Activated gamma-delta T cell (primary cell): ENCODE measurements at regions not wholly inside any gene's neighbourhood (a gene's known extent, or its start where the extent isn't known, plus 50 kb on each side); places are given as distances from the start of the nearest gene placed in this dataset.

ENCODE experiments used
- DNase-seq: peaks from one replicate; lab custom pipeline; 2025; lab: John Stamatoyannopoulos, UW

DNA sequence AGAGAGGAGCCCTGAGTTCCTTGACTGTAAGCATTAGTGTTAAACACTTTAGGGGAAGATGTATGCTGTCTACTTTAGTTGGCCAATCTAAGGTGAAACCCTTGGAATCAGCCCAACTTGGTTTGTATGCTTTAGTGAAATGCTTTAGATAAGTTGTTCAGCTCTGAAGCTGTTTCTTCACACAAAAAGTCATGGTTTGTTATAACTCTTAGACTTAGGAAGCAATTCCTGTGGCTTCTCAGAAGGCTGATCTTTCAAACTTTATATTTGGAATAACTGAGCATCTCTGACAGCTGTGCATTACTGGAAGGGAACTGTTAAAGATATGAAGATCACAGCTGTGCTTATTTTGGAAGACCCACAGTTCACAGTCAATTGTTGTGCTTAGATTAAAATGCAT lies 714.1 kb downstream of the FAT4 start:
- DNase-seq: no peak

DNA sequence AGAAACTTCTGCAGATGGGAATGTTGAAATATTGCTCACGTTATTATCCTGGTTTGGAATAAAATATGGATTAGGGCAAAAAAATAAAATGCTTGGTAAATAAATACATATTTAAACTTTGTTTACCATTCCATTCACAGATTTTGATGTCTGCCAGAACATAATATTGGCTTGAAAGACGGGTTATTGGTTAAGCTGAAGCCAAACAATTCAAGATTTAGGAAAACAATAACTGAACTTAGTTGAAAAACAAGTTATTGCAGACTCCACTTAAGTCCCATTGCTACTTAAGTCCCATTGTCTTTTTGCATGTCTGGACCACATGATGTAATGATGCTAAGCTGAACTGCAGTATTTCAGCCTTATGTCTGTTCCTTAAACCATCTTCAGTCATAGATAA lies 722.5 kb downstream of the FAT4 start:
- no peak for DNase-seq

DNA sequence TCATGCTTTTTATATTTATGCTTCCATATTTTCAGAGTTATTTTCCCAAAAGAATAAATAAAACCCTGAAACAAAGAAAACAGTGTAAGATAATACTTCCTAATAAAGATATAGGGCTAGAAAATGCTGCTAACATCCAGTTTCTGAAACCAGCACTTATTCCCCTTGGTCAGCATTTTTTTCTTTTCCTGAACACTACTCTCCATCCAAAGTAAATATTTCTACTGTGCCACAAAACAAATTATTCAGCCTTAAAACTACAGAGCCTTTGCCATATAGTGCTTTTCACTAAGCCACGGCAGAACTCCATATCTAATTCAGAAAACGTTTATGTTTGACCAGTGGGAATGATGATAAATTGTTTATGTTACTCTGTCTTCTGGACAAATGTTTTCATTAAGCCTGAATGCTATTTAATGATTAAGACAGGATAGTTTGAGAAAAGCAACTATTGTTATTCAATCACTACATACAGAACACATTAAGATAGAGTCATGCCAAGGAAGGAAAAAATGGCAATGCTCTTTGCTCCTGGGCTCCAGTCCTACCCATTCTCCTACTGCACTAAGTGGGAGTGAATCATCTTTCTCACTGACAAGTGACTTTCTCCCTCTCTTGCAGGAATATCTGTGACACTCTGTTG lies 723.9 kb downstream of the FAT4 start:
- no peak for DNase-seq

DNA sequence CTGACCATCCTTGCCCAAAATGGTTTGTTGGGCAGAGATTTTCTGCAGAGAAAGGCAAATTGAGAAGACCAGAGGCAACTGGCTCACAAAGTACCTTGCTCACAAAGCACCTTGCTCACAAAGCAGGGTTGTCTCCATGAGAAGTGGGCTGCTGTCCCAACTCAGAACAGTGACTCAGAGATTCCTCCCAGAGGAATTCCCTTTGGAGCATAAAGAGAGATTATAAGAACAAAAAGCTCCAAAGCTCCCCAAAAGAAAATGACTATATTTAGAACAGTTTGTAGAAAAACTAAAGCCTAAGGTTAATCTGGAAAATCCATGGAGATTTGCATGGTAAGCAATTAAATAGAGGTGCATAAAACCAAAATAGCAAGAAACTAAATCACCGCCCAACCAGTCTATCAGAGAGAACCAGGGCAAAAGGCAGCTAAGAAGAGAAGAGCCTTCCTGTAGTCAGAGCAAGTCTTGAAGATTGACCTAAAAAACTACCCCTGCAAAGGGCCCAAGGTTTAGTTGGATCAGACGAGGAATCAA lies 731.4 kb downstream of the FAT4 start:
- DNase-seq: no peak

DNA sequence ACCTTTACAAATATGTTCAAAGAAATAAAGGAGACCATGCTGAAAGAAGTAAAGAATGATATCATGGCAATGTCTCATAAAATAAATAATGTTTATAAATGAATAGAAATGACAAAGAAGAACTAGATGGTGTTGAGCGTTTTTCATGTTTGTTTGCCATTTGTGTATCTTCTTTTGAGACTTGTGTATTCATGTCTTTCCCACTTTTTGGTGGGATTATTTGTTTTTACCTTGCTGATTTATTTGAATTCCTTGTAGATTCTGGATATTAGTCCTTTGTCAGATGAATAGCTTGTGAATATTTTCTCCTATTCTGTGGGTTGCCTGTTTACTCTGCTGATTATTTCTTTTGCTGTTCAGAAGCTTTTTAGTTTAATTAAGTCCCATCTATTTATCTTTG lies 732.4 kb downstream of the FAT4 start:
- no peak for DNase-seq

DNA sequence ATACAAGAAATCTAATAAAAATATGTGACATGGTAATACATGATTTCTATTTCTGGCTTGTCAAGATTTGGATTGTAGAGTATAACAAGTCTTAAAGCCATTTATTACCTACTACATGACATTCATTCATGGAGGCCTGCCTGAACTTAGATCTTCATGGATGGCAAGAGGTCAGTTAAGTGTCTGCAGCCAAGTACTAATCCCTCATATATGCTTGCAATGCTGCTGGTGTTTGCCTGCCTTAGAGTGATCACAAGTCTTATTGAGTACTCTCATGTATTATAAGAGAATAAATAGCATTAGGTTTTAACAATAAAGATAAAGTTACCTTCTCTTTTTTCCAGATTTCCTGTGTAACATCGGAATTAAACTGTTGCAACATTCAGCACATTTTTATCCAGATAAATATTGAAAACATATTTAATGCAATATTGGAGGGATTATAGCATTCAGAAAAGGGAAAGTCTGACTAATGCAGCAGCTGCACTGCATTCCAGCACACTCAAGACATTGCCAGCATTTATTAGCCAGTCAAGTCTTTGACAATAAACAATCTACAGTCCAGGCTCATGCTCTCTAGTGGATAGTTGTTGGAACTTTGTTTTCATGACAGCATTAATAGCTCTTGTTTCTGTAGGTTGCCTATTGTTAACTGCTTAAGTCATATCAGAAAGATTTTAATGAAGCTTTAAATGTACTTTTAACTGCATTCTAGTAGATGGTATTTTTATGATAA lies 737.1 kb downstream of the FAT4 start:
- DNase-seq: no peak

DNA sequence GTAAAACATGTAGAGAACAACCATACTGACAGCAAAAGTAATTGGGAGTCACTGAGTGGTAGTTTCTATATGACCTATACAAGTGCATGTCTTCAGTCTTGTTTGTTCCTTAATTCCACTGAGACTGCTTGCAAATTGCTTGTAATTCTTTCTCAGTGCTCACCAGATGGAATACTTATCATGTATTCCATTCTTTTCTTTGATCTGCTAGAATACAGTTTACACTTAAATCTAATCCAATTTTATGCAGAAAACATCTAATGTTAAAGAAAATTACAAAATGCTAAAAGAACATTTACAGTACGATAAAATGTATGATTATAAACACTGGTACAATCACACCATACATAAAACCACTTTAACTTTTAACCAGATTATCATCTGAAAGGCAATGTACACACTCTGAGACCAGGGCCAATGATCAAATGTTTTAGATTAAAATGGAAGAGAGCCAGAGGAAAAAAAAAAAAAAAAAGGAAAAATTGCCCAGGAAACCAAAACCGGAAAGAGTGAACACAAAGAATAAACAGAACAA lies 741.4 kb downstream of the FAT4 start:
- DNase-seq: no peak

DNA sequence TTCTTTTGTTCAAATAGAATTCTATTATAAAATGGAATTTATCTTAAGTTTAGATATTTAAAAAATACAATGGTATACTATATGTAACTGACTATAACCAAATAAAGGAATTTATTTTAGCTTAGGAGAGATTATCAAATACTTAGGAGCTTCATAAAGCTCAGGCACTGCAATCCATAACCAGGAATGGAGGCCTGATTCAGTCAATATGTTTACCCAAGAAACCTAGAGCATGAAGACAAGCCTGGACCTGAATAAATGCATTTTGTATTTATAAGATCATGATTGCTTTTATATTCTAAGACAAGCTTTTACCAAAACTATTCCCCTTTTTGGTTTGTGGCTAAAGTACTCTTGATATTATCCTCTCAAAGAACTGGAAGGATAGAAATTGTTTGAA lies 742.6 kb downstream of the FAT4 start:
- no peak for DNase-seq

DNA sequence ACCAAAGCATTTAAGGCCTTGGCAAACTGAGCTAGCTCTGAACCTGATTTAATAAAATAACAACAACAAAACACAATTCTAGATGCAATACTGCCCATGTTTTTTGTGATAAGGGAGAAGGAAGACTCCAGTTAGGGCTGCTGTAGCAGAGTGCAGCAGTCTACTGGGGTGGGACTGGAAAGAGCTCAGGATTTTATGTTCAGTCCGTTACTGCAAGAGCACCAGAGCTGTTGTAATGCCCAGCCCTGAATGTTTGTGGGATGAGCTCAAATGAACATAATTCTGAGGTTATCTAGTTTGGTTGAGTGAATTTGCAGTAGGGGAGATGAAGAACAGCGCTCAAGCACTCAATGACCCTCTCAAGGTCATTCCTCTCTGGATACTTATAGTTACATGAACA lies 743.8 kb downstream of the FAT4 start:
- no peak for DNase-seq

DNA sequence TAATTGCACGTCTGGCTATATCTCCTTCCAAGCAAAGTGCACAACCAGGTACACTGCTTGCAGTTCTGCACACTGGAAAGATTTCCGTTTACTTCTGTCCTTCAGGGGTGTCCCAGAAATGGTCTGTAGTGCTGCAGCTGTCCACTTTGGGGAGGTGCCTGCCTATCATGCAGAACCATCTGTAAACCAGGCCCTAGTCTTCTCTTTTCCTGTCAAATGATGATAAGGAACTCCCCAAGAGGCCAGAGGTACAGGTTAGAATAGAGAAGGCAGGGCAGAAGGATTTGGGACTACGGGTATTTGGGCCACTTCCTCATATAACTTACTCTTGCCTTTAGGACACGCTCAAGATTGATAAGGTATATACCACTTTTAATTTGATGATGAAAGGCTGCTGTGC lies 746.9 kb downstream of the FAT4 start:
- DNase-seq: no peak

DNA sequence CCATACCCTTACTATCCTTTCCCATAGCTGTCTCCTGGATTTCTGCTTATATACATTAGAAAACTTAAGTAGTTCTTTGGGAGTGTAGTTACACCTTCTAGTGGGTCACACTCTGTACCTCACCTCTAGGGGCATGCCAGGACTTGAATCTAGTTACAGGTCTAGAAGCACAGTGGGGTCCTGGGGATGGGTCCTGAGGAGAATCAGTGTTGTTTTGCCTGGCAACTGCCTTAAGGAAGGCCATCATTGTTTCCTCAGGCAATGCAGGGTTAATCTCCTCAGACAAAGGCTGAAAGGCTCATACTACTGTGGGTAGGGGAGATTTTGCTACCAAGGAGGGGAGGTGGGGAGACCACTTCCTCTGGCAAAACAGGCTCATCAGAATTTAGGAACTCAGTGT lies 750.3 kb downstream of the FAT4 start:
- no peak for DNase-seq

DNA sequence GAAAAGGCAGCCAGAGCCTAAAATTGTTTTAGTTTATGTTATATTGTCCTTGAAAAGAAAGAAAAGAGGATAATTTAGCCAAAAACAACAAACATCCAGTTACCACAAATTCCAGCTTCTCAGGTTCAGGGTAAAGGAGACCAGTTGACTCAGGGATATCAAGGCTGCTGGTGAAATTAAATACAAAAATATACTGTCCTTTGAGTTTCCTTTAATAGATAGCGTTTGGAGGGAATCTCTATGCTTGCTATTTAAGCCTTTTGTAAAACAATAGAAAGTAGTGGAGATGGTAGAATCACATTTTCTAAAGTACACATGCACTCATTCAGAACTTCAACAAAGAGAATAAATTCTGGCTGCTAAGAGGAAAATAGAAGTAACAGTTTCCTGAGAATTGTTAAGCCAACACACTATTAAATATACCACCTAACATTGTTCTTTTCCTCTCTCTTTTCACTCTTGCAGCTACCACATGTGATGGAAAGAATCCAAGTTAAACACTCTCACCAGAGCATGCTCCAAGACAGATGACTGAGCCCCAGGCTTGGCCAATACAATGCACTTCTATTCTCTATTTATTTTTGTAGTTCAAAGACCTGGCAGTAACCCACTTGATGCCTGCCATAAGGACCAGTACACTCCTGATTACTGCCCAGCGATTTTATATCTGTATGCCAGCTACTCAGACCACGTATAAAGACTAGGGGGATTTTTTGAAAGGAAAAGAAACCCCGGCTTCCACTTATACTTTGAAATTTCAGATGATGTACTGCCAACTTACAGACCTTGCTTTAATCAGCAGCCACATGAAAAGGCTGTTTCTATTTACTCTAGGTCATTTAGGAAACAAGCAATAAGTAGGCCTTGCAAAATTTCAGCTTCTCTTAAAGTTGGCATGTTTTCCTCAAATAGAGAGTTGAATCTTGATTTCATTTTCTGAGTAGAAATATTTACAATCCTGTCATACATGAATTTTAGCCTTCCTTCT lies 756.9 kb downstream of the FAT4 start:
- DNase-seq: no peak

DNA sequence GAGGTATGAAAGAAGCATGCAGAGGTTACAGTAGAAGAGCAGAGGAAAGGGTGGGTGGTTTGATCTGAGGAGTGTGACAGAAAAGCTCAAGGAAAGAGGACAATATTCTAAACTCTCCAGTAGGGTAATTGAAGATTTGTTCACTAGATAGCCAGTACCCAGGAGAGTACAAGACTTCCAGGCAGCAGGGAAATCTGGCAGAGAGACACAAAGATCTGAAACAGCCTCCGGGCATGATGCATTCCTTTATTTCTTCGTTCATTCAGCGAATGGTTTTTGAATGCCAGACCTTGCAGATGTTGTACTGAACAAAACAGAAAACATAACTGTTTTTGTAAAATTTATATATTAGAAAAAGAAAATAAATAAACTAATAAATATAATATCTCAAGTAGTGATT lies 766.6 kb downstream of the FAT4 start:
- DNase-seq: no peak

DNA sequence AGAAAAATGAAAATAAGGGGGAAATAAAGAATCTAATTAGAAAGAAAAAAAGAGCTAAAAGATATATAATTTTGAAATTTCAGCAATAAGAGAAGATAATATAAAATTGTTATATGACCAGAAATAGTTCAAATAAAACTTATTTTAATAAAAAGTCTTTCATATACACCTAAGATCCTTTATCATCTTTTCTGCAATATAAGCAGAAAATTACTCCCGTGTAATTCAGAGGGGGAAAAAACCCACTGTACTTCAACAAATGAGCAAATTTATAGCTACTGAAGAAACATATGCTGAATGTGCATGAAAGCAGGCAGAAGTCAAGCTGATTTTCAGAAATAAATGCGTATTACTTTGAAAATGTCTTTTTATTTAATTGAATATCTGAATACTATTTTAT lies 771.3 kb downstream of the FAT4 start:
- no peak for DNase-seq

DNA sequence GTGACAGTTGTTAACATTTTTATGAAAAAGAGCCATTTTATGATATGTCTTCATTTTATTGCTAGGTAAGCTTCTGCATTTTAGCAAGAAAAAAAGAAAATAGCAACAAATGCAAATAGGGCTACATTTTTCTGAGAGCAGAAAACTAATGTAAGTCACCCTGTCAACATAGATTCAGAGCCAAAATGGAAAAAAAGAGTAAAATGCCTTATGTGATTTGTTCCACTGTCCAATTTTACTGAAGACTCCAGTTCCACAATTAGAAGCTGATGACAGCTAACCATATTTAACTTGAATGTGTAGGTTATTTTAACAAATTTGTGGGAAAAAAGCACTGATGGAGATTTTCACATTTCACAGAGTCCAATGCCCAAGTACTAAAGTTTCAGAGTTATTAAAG lies 772.3 kb downstream of the FAT4 start:
- no peak for DNase-seq

DNA sequence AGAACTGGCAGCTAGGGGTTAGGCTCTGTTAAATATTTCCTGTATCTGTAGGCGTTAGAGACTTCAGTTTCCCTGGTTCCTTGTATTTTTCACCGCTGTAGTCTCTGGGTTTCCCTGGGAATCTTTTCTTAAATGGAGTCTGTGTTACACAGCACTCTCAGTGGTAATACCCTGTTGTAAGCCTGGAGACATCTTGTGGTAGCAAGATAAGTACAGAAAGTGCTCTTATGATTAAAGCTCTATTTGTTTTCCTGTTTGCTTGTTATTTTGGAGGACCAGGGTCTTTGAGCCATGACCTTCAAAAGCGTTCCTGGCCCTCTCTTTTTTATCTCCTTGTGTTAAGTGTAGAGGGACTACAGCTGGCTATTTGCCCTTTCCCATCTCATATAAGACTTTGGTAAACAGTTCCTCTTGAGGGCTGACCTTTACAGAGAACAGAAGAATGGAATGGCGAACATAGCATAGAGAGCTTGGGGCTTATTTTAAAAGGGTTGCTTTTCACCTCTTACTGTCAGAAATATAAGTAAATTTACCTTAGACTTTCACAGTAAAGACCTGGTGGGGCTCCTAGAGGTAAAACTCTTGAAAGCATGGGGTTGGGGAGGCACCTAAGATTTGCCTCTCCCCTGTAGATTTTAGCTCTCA lies 782.5 kb downstream of the FAT4 start:
- no peak for DNase-seq

DNA sequence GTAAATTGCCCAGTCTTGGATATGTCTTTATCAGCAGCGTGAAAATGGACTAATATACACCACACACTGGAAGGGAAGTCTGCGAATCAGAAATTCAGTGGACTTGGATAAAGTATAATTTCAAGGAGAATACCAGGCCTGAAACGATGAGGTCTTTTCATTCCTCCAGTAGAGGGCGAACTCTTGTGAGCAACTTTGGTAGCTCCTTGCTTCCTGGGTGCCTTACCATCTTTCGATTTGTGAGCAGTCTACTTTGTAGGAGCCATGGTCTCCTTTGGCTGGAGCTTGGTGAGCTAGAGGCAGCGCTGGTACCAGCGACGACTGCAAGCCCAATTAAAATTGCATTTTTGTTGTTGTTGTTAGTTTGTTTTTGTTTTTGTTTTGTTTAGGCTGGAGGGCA lies 791.9 kb downstream of the FAT4 start:
- no peak for DNase-seq

DNA sequence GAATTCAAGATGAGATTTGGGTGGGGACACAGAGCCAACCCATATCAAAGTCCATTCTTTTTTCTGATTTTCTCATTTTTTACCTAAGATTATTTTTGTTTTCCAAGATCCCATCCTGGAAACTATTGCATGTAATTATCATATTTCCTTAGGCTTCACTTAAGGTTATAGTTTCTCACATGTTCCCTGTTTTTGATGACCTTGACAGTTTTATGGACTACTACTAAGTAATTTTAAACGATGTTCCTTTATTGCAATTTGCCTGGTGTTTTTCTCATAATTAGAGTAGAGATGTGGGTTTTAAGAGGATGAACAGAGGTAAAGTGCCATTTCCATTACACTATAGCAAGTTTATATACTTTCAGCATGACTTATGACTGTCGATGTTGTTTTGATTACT lies 795.1 kb downstream of the FAT4 start:
- no peak for DNase-seq

DNA sequence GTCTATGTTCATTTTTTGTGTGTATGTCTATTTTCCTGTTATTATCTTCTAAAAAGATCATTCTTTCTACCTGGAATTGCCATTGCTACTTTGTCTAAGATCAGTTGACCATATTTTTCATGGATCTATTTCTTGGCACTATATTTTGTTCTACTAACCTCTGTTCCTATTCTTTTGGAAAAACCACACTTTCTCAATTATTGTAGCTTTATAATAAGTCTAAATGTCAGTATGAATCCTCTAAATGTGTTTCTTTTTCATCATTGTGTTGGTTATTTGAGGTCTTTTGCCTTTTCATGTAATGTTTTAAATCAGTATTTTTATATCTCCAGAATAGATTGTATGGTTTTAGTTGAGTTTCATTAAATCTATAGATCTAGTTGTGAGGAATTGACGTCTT lies 798.3 kb downstream of the FAT4 start:
- no peak for DNase-seq

DNA sequence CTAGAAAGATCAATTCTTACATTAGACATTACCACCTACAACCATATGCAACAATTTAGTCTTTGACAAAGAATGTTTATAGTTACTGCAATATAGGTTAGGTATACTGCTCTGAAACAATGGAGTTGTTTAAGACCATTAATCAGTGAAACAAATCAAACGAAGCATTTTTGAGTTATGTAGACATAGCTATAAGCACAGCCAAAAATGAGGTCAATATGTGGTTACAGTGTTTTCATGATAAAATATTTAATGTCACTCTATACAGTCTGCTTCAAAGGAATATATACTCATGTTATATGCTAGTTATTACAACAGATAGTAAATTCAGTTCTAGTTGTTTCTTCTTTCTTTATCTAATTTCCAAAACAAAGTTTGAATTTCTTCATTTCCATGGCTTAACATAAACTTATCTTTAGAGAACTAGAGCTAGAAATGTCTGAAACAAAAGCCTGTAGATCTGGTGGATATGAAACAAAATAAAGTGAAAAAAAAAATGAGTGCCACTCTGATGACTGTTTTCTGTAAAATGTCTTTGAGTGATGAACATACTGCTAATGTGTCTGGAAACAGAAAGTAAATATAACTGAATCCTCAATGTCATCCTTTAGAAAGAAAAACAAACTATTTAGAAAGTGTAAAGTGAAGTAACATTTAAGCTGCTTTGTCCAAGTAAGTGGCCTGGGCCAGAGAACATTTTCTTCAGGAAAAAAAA lies 809.0 kb downstream of the FAT4 start:
- no peak for DNase-seq

DNA sequence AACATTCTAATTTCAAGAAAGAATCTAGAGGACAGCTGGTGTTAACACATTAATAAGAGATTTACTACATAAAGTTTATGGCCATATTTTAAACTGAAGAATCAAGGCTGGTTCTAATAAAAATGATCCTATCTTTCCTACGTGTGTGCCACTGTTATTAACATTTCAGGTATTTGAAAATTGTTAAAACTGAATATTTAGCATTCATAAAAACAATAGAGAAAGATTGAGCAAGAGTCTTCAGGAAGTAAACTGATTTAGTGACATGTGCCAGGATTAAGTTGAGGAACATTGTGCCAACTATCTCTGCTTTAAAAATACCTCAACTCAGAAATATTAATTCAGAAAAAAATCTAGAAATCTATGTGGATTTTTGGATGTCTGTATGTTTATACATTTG lies 810.1 kb downstream of the FAT4 start:
- DNase-seq: no peak
